ENCODE measurements at regions not wholly inside any gene's neighbourhood (a gene's known extent, or its start where the extent isn't known, plus 50 kb on each side); places are given as distances from the start of the nearest gene placed in this dataset.

- no peak for TF ChIP-seq ZNF302 (CRISPR knock-in tag; IDR thresholded peaks at IDR 0.05)
- TF ChIP-seq POLR2A (IDR thresholded peaks at IDR 0.05; ENCODE audit: low read length): no peak
- TF ChIP-seq CTCF (IDR thresholded peaks at IDR 0.05): no peak
- no peak for TF ChIP-seq EP300 (IDR thresholded peaks at IDR 0.05)
- TF ChIP-seq MYC (IDR thresholded peaks at IDR 0.05; ENCODE audit: borderline replicate concordance, low read length): no peak
- TF ChIP-seq PHF8 (IDR thresholded peaks at IDR 0.05; ENCODE audit: borderline replicate concordance, low read depth): no peak
These were observed 111.8 kb upstream of the DPH6 start for GRCh38 chr15:35657679-35658311.
